ENCODE measurements at regions not wholly inside any gene's neighbourhood (a gene's known extent, or its start where the extent isn't known, plus 50 kb on each side); places are given as distances from the start of the nearest gene placed in this dataset.

DNA sequence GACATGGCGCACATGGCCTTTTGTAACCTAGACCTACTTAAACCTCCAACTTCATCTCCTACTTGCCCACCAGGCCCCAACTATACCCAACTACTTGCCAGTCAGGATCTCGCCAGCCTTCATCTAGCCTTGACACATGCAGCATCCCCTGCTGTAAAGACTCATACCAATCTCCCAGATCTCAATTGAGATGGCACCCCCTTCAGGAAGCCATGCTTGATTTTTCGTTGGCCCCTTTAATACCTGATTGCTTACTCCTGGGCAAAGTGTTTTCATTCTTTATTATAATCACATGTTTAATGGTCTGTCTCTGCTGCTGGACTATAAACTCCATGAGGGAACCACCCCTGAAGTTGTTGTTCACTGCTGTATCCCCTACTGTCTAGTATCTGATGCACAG is 150.8 kb downstream of the SOX2 start:
- Mint-ChIP-seq H3K9me3 (ENCODE audit: unreplicated experiment) (no peaks in the 10 kb centered on the region), H3K27ac (ENCODE audit: unreplicated experiment) (no peak overlapping the region), H3K4me1 (ENCODE audit: low read depth, unreplicated experiment) (peaks cover 16% of the 10 kb centered on the region), H3K27me3 (ENCODE audit: insufficient read depth, unreplicated experiment) (no peaks in the 10 kb centered on the region), H3K36me3 (ENCODE audit: insufficient read depth, unreplicated experiment) (no peaks in the 10 kb centered on the region), H3K4me3 (ENCODE audit: unreplicated experiment) (no peak overlapping the region)
- POLR2A ChIA-PET, result no interaction called here
- no peaks in the 10 kb centered on the region for H3K36me3 ChIP-seq (ENCODE audit: control insufficient read depth, insufficient read depth, low read length)
- intact Hi-C loops (cut with micrococcal nuclease; ENCODE audit: unreplicated experiment), result no loop called here
- DNase-seq, result no peak
- peaks cover 15% of the 10 kb centered on the region for H3K4me1 ChIP-seq
- TF ChIP-seq, protein P1, sequence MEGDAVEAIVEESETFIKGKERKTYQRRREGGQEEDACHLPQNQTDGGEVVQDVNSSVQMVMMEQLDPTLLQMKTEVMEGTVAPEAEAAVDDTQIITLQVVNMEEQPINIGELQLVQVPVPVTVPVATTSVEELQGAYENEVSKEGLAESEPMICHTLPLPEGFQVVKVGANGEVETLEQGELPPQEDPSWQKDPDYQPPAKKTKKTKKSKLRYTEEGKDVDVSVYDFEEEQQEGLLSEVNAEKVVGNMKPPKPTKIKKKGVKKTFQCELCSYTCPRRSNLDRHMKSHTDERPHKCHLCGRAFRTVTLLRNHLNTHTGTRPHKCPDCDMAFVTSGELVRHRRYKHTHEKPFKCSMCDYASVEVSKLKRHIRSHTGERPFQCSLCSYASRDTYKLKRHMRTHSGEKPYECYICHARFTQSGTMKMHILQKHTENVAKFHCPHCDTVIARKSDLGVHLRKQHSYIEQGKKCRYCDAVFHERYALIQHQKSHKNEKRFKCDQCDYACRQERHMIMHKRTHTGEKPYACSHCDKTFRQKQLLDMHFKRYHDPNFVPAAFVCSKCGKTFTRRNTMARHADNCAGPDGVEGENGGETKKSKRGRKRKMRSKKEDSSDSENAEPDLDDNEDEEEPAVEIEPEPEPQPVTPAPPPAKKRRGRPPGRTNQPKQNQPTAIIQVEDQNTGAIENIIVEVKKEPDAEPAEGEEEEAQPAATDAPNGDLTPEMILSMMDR (IDR thresholded peaks at IDR 0.05; ENCODE audit: insufficient read depth in 1 of 2, low read depth in 1 of 2, low read length in 1 of 2, severe bottlenecking in 1 of 2, unreplicated experiment in 1 of 2), result no peak
- CTCF ChIA-PET, result no interaction called here
- H3K9me3 ChIP-seq, result no peaks in the 10 kb centered on the region
- BruUV-seq (replicated peaks), result no TSS peak
- H3K27me3 ChIP-seq (replicated peaks; ENCODE audit: control insufficient read depth, insufficient read depth, low read length), result no peaks in the 10 kb centered on the region
- no peak overlapping the region for H3K4me3 ChIP-seq (ENCODE audit: low read depth, low read length)

DNA sequence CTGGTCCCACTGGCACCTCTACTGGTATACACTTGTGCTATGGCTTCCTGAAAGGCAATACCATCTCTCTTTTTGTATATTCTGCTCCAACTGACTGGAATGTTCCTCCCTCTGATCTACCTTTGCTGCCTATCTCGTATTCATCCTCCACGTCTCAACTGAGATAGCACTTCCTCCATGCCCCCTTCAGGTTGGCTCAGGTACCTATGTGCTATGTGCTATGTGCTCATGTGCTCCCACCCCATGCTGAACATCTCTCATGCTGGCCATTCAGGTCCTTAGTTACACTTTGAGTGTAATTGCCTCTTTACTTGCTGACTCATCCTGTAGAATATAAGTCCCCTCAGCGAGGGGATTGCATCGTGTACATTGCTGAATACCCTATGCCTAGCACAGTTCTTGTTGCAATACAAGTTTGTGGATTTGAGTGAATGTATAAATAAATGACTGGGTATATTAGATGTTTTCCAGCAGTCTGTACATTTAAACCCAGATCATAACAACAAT is 156.9 kb downstream of the SOX2 start:
- POLR2A ChIA-PET, result no interaction called here
- no peaks in the 10 kb centered on the region for H3K36me3 ChIP-seq (ENCODE audit: control insufficient read depth, insufficient read depth, low read length)
- no peaks in the 10 kb centered on the region for H3K27me3 Mint-ChIP-seq (ENCODE audit: insufficient read depth, unreplicated experiment)
- no TSS peak for BruUV-seq (replicated peaks)
- no peaks in the 10 kb centered on the region for H3K9me3 ChIP-seq
- H3K9me3 Mint-ChIP-seq (ENCODE audit: unreplicated experiment), result no peaks in the 10 kb centered on the region
- CTCF ChIA-PET, result no interaction called here
- peaks cover 15% of the 10 kb centered on the region for H3K4me1 ChIP-seq
- TF ChIP-seq, protein P1 (IDR thresholded peaks at IDR 0.05; ENCODE audit: insufficient read depth in 1 of 2, low read depth in 1 of 2, low read length in 1 of 2, severe bottlenecking in 1 of 2, unreplicated experiment in 1 of 2), result peak in 1 of 2 experiments; percentile 16
- peak in 1 of 2 experiments; percentile 10 for DNase-seq
- peaks cover 17% of the 10 kb centered on the region for H3K4me1 Mint-ChIP-seq (ENCODE audit: low read depth, unreplicated experiment)
- no peaks in the 10 kb centered on the region for H3K27me3 ChIP-seq (replicated peaks; ENCODE audit: control insufficient read depth, insufficient read depth, low read length)
- H3K4me3 Mint-ChIP-seq (ENCODE audit: unreplicated experiment), result no peak overlapping the region
- H3K27ac Mint-ChIP-seq (ENCODE audit: unreplicated experiment), result peak overlapping the region; percentile 12
- H3K4me3 ChIP-seq (ENCODE audit: low read depth, low read length), result no peak overlapping the region
- H3K36me3 Mint-ChIP-seq (ENCODE audit: insufficient read depth, unreplicated experiment), result no peaks in the 10 kb centered on the region
- intact Hi-C loops (cut with micrococcal nuclease; ENCODE audit: unreplicated experiment), result no loop called here

DNA sequence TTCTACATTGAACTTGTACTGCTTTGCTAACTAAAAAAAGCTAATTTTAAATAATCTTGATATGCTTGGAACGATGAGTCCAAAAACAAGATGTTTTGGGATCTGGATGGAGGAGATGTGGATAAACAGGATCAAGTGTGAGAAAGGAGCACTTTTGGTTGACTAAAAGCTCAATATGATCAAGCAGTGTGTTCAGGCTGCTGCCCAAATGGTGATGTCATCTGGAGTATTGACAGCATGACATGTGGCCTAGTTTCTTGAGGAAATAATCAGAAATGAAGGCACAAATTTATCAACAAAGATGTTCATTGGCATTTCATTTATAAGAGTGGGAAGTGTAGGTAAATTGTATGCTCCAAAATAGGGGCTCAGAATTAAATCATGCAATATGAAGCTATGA is 161.2 kb downstream of the SOX2 start:
- CTCF ChIA-PET, result no interaction called here
- Mint-ChIP-seq H3K4me1 (ENCODE audit: low read depth, unreplicated experiment) (peaks cover 17% of the 10 kb centered on the region), H3K36me3 (ENCODE audit: insufficient read depth, unreplicated experiment) (no peaks in the 10 kb centered on the region), H3K4me3 (ENCODE audit: unreplicated experiment) (no peak overlapping the region), H3K9me3 (ENCODE audit: unreplicated experiment) (no peaks in the 10 kb centered on the region), H3K27ac (ENCODE audit: unreplicated experiment) (no peak overlapping the region), H3K27me3 (ENCODE audit: insufficient read depth, unreplicated experiment) (no peaks in the 10 kb centered on the region)
- Histone ChIP-seq H3K4me3 (ENCODE audit: low read depth, low read length) (no peak overlapping the region), H3K9me3 (no peaks in the 10 kb centered on the region), H3K36me3 (ENCODE audit: control insufficient read depth, insufficient read depth, low read length) (no peaks in the 10 kb centered on the region), H3K4me1 (peaks cover 10% of the 10 kb centered on the region), H3K27me3 (replicated peaks; ENCODE audit: control insufficient read depth, insufficient read depth, low read length) (no peaks in the 10 kb centered on the region)
- intact Hi-C loops (cut with micrococcal nuclease; ENCODE audit: unreplicated experiment), result loop anchor here (5.0 kb wide), 1 partner anchor 384 kb away; no protein-coding TSS in a partner anchor
- TF ChIP-seq, protein P1 (IDR thresholded peaks at IDR 0.05; ENCODE audit: insufficient read depth in 1 of 2, low read depth in 1 of 2, low read length in 1 of 2, severe bottlenecking in 1 of 2, unreplicated experiment in 1 of 2), result no peak
- BruUV-seq (replicated peaks), result no TSS peak
- no peak for DNase-seq
- POLR2A ChIA-PET, result no interaction called here
